ENCODE measurements at regions not wholly inside any gene's neighbourhood (a gene's known extent, or its start where the extent isn't known, plus 50 kb on each side); places are given as distances from the start of the nearest gene placed in this dataset.

DNA sequence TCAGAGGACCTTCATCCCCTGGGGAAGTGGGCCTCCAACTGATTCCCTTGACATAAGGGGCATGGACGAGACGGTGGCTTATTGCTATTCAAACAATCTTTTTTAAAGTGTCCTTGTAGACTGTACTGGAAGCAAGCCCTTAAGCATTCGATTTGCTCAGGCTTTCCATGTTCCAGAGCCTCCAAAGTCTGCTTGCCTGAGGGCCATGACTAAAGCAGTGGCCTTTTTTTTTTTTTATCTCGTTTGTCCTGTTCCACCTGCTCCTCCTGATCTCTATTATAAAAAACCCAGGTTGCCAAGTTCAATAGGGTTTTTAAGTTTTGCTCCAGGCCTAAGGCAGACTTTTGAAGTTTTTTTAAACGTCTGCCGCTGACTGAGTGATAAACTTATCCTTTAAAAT is 103.7 kb upstream of the AADAT start:
- ATAC-seq (ENCODE audit: low read depth) (no peak), DNase-seq (no peak)
- Mint-ChIP-seq H3K4me1 (no peaks in the 10 kb centered on the region), H3K27ac (no peak overlapping the region), H3K27me3 (peaks cover 9% of the 10 kb centered on the region), H3K9me3 (ENCODE audit: insufficient read depth) (no peaks in the 10 kb centered on the region), H3K4me3 (no peak overlapping the region)
- intact Hi-C loops (cut with micrococcal nuclease): no loop called here
- Histone ChIP-seq H3K4me2 (replicated peaks; ENCODE audit: low read depth, low read length, poor library complexity, severe bottlenecking) (no peak overlapping the region), H2AFZ (ENCODE audit: insufficient read depth, low read depth, low read length, poor library complexity, severe bottlenecking) (no peak overlapping the region), H3K9ac (ENCODE audit: low read length) (no peak overlapping the region), H3K79me2 (ENCODE audit: control insufficient read depth, insufficient read depth, low read length) (no peaks in the 10 kb centered on the region), H3K27me3 (replicated peaks in 1 of 4; ENCODE audit: control extremely low read depth in 1 of 4, control insufficient read depth in 3 of 4, insufficient read depth in 4 of 4, low read length in 3 of 4) (no peaks in the 10 kb centered on the region), H3K27ac (ENCODE audit: low read length in 2 of 2) (no peak overlapping the region), H3K9me3 (ENCODE audit: control extremely low read depth in 1 of 3, control insufficient read depth in 2 of 3, insufficient read depth in 1 of 3, low read length in 2 of 3) (no peaks in the 10 kb centered on the region), H3K36me3 (replicated peaks in 1 of 2; ENCODE audit: control extremely low read depth in 1 of 2, control insufficient read depth in 1 of 2, extremely low read depth in 1 of 2, insufficient read depth in 2 of 2, low read length in 1 of 2) (no peaks in the 10 kb centered on the region), H3K4me1 (ENCODE audit: control insufficient read depth in 2 of 2, insufficient read depth in 2 of 2, low read length in 2 of 2) (no peaks in the 10 kb centered on the region), H3K4me3 (ENCODE audit: control extremely low read depth in 1 of 5, extremely low read depth in 1 of 5, insufficient read depth in 1 of 5, low read depth in 2 of 5, low read length in 4 of 5) (no peak overlapping the region), H4K20me1 (ENCODE audit: control insufficient read depth, insufficient read depth, low read length, poor library complexity, severe bottlenecking) (no peaks in the 10 kb centered on the region)
- 81% methylated on average over 4 of the region's 6 CpGs for WGBS (ENCODE audit: insufficient coverage)
- ChIA-PET CTCF (no interaction called here), POLR2A (no interaction called here)
- TF ChIP-seq, protein P1, sequence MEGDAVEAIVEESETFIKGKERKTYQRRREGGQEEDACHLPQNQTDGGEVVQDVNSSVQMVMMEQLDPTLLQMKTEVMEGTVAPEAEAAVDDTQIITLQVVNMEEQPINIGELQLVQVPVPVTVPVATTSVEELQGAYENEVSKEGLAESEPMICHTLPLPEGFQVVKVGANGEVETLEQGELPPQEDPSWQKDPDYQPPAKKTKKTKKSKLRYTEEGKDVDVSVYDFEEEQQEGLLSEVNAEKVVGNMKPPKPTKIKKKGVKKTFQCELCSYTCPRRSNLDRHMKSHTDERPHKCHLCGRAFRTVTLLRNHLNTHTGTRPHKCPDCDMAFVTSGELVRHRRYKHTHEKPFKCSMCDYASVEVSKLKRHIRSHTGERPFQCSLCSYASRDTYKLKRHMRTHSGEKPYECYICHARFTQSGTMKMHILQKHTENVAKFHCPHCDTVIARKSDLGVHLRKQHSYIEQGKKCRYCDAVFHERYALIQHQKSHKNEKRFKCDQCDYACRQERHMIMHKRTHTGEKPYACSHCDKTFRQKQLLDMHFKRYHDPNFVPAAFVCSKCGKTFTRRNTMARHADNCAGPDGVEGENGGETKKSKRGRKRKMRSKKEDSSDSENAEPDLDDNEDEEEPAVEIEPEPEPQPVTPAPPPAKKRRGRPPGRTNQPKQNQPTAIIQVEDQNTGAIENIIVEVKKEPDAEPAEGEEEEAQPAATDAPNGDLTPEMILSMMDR (IDR thresholded peaks at IDR 0.05): no peak
- TF ChIP-seq EZH2 (IDR thresholded peaks at IDR 0.05; ENCODE audit: borderline replicate concordance, insufficient read depth, low read depth, low read length, poor library complexity, severe bottlenecking): no peak

DNA sequence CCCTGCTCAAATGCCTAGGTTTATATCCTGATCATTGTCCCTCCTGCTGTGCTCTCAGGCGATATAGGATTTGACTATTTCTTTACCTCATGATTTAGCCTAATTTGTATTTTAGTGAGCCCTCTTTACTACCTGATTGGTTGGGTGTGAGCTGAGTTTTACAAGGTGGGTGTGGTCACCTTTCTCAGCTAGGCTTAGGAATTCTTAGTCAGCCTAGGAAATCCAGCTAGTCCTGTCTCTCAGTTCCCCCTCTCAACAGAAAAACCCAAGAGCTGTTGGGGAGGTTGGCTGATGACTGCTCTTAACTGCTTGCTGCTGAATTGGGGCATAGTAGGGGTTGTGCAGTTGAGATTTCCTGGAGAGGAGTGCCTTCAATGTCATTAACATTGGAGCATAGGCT is 100.5 kb upstream of the AADAT start:
- no CpG with 5 or more reads among the region's 1 CpG for WGBS (ENCODE audit: insufficient coverage)
- no peaks in the 10 kb centered on the region for H4K20me1 ChIP-seq (ENCODE audit: control insufficient read depth, insufficient read depth, low read length, poor library complexity, severe bottlenecking)
- no peak for DNase-seq
- H3K79me2 ChIP-seq (ENCODE audit: control insufficient read depth, insufficient read depth, low read length): no peaks in the 10 kb centered on the region
- H3K4me1 Mint-ChIP-seq: no peaks in the 10 kb centered on the region
- no peaks in the 10 kb centered on the region for H3K4me1 ChIP-seq (ENCODE audit: control insufficient read depth in 2 of 2, insufficient read depth in 2 of 2, low read length in 2 of 2)
- H3K4me3 ChIP-seq (ENCODE audit: control extremely low read depth in 1 of 5, extremely low read depth in 1 of 5, insufficient read depth in 1 of 5, low read depth in 2 of 5, low read length in 4 of 5): no peak overlapping the region
- POLR2A ChIA-PET: no interaction called here
- H3K27me3 ChIP-seq (replicated peaks in 1 of 4; ENCODE audit: control extremely low read depth in 1 of 4, control insufficient read depth in 3 of 4, insufficient read depth in 4 of 4, low read length in 3 of 4): no peaks in the 10 kb centered on the region
- no peak for ATAC-seq (ENCODE audit: low read depth)
- H3K4me2 ChIP-seq (replicated peaks; ENCODE audit: low read depth, low read length, poor library complexity, severe bottlenecking): no peak overlapping the region
- H3K9me3 Mint-ChIP-seq (ENCODE audit: insufficient read depth): no peaks in the 10 kb centered on the region
- TF ChIP-seq, protein P1 (IDR thresholded peaks at IDR 0.05): no peak
- TF ChIP-seq EZH2 (IDR thresholded peaks at IDR 0.05; ENCODE audit: borderline replicate concordance, insufficient read depth, low read depth, low read length, poor library complexity, severe bottlenecking): no peak
- H3K9me3 ChIP-seq (ENCODE audit: control extremely low read depth in 1 of 3, control insufficient read depth in 2 of 3, insufficient read depth in 1 of 3, low read length in 2 of 3): no peaks in the 10 kb centered on the region
- intact Hi-C loops (cut with micrococcal nuclease): no loop called here
- no peaks in the 10 kb centered on the region for H3K36me3 ChIP-seq (replicated peaks in 1 of 2; ENCODE audit: control extremely low read depth in 1 of 2, control insufficient read depth in 1 of 2, extremely low read depth in 1 of 2, insufficient read depth in 2 of 2, low read length in 1 of 2)
- H3K27ac Mint-ChIP-seq: no peak overlapping the region
- peaks cover 9% of the 10 kb centered on the region for H3K27me3 Mint-ChIP-seq
- H3K9ac ChIP-seq (ENCODE audit: low read length): no peak overlapping the region
- no peak overlapping the region for H2AFZ ChIP-seq (ENCODE audit: insufficient read depth, low read depth, low read length, poor library complexity, severe bottlenecking)
- H3K27ac ChIP-seq (ENCODE audit: low read length in 2 of 2): no peak overlapping the region
- CTCF ChIA-PET: no interaction called here
- H3K4me3 Mint-ChIP-seq: no peak overlapping the region
